ENCODE measurements at regions not wholly inside any gene's neighbourhood (a gene's known extent, or its start where the extent isn't known, plus 50 kb on each side); places are given as distances from the start of the nearest gene placed in this dataset.

GRCh38 chr1:115413621-115414020 lies 75.6 kb upstream of the NGF start:
- no peak for DNase-seq (ENCODE audit: low read depth, low spot score)

- no peak for DNase-seq (ENCODE audit: low read depth, low spot score)
These were observed 75.2 kb upstream of the NGF start for GRCh38 chr1:115413208-115413607.

- no peak for DNase-seq (ENCODE audit: low read depth, low spot score)
These were observed 74.7 kb upstream of the NGF start for GRCh38 chr1:115412733-115413132.

- DNase-seq (ENCODE audit: low read depth, low spot score): no peak
These were observed 74.2 kb upstream of the NGF start for GRCh38 chr1:115412286-115412685.

- no peak for DNase-seq (ENCODE audit: low read depth, low spot score)
These were observed 73.5 kb upstream of the NGF start for GRCh38 chr1:115411371-115412063.

GRCh38 chr1:115409094-115410015 lies 71.3 kb upstream of the NGF start:
- no peak for DNase-seq (ENCODE audit: low read depth, low spot score)

GRCh38 chr1:115408533-115408932 lies 70.5 kb upstream of the NGF start:
- no peak for DNase-seq (ENCODE audit: low read depth, low spot score)

- DNase-seq (ENCODE audit: low read depth, low spot score): no peak
These were observed 66.9 kb upstream of the NGF start for GRCh38 chr1:115404911-115405310.

- DNase-seq (ENCODE audit: low read depth, low spot score): no peak
These were observed 64.7 kb upstream of the NGF start for GRCh38 chr1:115402753-115403184.

GRCh38 chr1:115401676-115402075 lies 63.6 kb upstream of the NGF start:
- no peak for DNase-seq (ENCODE audit: low read depth, low spot score)

GRCh38 chr1:115400891-115401290 lies 62.8 kb upstream of the NGF start:
- no peak for DNase-seq (ENCODE audit: low read depth, low spot score)

- no peak for DNase-seq (ENCODE audit: low read depth, low spot score)
These were observed 62.4 kb upstream of the NGF start for GRCh38 chr1:115400426-115400825.

- DNase-seq (ENCODE audit: low read depth, low spot score): no peak
These were observed 60.7 kb upstream of the NGF start for GRCh38 chr1:115398745-115399144.

All from ELF-1 (cell line).